Peyer's patch (tissue), 4 donors: ENCODE measurements at regions not wholly inside any gene's neighbourhood (a gene's known extent, or its start where the extent isn't known, plus 50 kb on each side); places are given as distances from the start of the nearest gene placed in this dataset.

Experiments
- DNase-seq, 3 donors: peaks; one replicate each; pipeline ENCODE4 v3.0.0-alpha.2; 2017 to 2019
- H3K27ac ChIP-seq, 4 donors: fragments of 200-600 bp; sonication (generic); one replicate each; pipeline ENCODE4 v1.5.1; 2016 to 2019
- H3K27me3 ChIP-seq, 2 donors: fragments of 200-600 bp; sonication (generic); one replicate each; pipeline ENCODE4 v1.5.1; 2019
- H3K36me3 ChIP-seq, 3 donors: fragments of 200-600 bp; sonication (generic); one replicate each; pipeline ENCODE4 v1.5.1; 2016 to 2019
- H3K4me1 ChIP-seq, 4 donors: fragments of 200-600 bp; sonication (generic); one replicate each; pipeline ENCODE4 v1.5.1; 2016 to 2019
- H3K4me3 ChIP-seq, 4 donors: fragments of 200-600 bp; sonication (generic); 1 replicate in 3 of 4; 2 replicates in 1 of 4; pipeline ENCODE4 v1.5.1; 2016 to 2019; ENCODE audit warnings: mild to moderate bottlenecking in 1 of 4
- H3K9me3 ChIP-seq, 4 donors: fragments of 200-600 bp; sonication (generic); one replicate each; pipeline ENCODE4 v1.5.1; 2016 to 2019; ENCODE audit warnings: mild to moderate bottlenecking in 1 of 4
- CTCF ChIP-seq, 6 experiments: fragments of 450-650 bp in 4 of 6; fragments of 200-600 bp in 2 of 6; sonication (generic) in 1 of 6; IDR thresholded peaks; one replicate each; pipeline ENCODE4 v1.5.1; 2017 to 2019; ENCODE audit warnings: antibody characterized with exemption in 6 of 6, mild to moderate bottlenecking in 3 of 6, moderate library complexity in 1 of 6
- POLR2A ChIP-seq, 2 donors: fragments of 450-650 bp; IDR thresholded peaks; one replicate each; pipeline ENCODE4 v1.5.1; 2017; ENCODE audit warnings: antibody characterized with exemption in 2 of 2, mild to moderate bottlenecking in 2 of 2, moderate library complexity in 2 of 2

- no peak for TF ChIP-seq CTCF (IDR thresholded peaks at IDR 0.05)
- H3K9me3 ChIP-seq, result no peaks in the 10 kb centered on the region
- no peak overlapping the region for H3K4me3 ChIP-seq
- no peaks in the 10 kb centered on the region for H3K27me3 ChIP-seq
- no peak overlapping the region for H3K27ac ChIP-seq
- DNase-seq, result no peak
- no peaks in the 10 kb centered on the region for H3K4me1 ChIP-seq
- no peaks in the 10 kb centered on the region for H3K36me3 ChIP-seq
Measured at GRCh38 chr3:181660337-181660736, 51.4 kb upstream of the SOX2 start.

GRCh38 chr3:181637456-181637855, 74.3 kb upstream of the SOX2 start:
- Histone ChIP-seq H3K9me3 (no peaks in the 10 kb centered on the region), H3K4me3 (no peak overlapping the region), H3K36me3 (no peaks in the 10 kb centered on the region), H3K4me1 (no peaks in the 10 kb centered on the region), H3K27ac (no peak overlapping the region), H3K27me3 (no peaks in the 10 kb centered on the region)
- no peak for TF ChIP-seq POLR2A (IDR thresholded peaks at IDR 0.05)
- no peak for TF ChIP-seq CTCF (IDR thresholded peaks at IDR 0.05)
- no peak for DNase-seq

- no peaks in the 10 kb centered on the region for H3K27me3 ChIP-seq
- H3K27ac ChIP-seq, result no peak overlapping the region
- H3K9me3 ChIP-seq, result no peaks in the 10 kb centered on the region
- no peak overlapping the region for H3K4me3 ChIP-seq
- TF ChIP-seq CTCF (IDR thresholded peaks at IDR 0.05) (no peak), POLR2A (IDR thresholded peaks at IDR 0.05) (no peak)
- no peaks in the 10 kb centered on the region for H3K4me1 ChIP-seq
- H3K36me3 ChIP-seq, result no peaks in the 10 kb centered on the region
- DNase-seq, result no peak
Measured at GRCh38 chr3:181637056-181637455, 74.7 kb upstream of the SOX2 start.

GRCh38 chr3:181635141-181635540, 76.6 kb upstream of the SOX2 start:
- Histone ChIP-seq H3K27ac (no peak overlapping the region), H3K9me3 (no peaks in the 10 kb centered on the region), H3K36me3 (no peaks in the 10 kb centered on the region), H3K4me1 (no peaks in the 10 kb centered on the region), H3K27me3 (no peaks in the 10 kb centered on the region), H3K4me3 (no peak overlapping the region)
- TF ChIP-seq CTCF (IDR thresholded peaks at IDR 0.05) (no peak), POLR2A (IDR thresholded peaks at IDR 0.05) (no peak)
- no peak for DNase-seq

GRCh38 chr3:181633556-181633955, 78.2 kb upstream of the SOX2 start:
- Histone ChIP-seq H3K9me3 (no peaks in the 10 kb centered on the region), H3K36me3 (no peaks in the 10 kb centered on the region), H3K27ac (no peak overlapping the region), H3K4me1 (no peaks in the 10 kb centered on the region), H3K27me3 (no peaks in the 10 kb centered on the region), H3K4me3 (no peak overlapping the region)
- TF ChIP-seq CTCF (IDR thresholded peaks at IDR 0.05) (no peak), POLR2A (IDR thresholded peaks at IDR 0.05) (no peak)
- no peak for DNase-seq

- no peak for DNase-seq
- Histone ChIP-seq H3K27me3 (no peaks in the 10 kb centered on the region), H3K27ac (no peak overlapping the region), H3K4me1 (no peaks in the 10 kb centered on the region), H3K36me3 (no peaks in the 10 kb centered on the region), H3K4me3 (no peak overlapping the region), H3K9me3 (no peaks in the 10 kb centered on the region)
- no peak for TF ChIP-seq CTCF (IDR thresholded peaks at IDR 0.05)
- no peak for TF ChIP-seq POLR2A (IDR thresholded peaks at IDR 0.05)
Measured at GRCh38 chr3:181631901-181632300, 79.8 kb upstream of the SOX2 start.
